ACC112 (cell line): ENCODE measurements at regions not wholly inside any gene's neighbourhood (a gene's known extent, or its start where the extent isn't known, plus 50 kb on each side); places are given as distances from the start of the nearest gene placed in this dataset.

ENCODE experiments used
- H2AFZ ChIP-seq: fragments of 200-600 bp; sonication (generic); one replicate; pipeline ENCODE4 v1.6.0; 2017; ENCODE audit warnings: antibody characterized with exemption, low read length; ENCODE audit not compliant: unreplicated experiment
- H3K27ac ChIP-seq: fragments of 200-600 bp; sonication (generic); 2 replicates; pipeline ENCODE4 v1.5.1; 2014; ENCODE audit warnings: low read depth, mild to moderate bottlenecking, antibody characterized with exemption, low read length, moderate library complexity
- H3K27me3 ChIP-seq: fragments of 200-600 bp; sonication (generic); 2 replicates; pipeline ENCODE4 v1.6.1; 2014; ENCODE audit warnings: mild to moderate bottlenecking, antibody characterized with exemption, low read length, moderate library complexity, mixed read lengths; ENCODE audit not compliant: insufficient read depth
- H3K36me3 ChIP-seq: fragments of 200-600 bp; sonication (generic); 2 replicates; pipeline ENCODE4 v1.6.1; 2016; ENCODE audit warnings: mild to moderate bottlenecking, antibody characterized with exemption, low read length, moderate library complexity, mixed read lengths; ENCODE audit not compliant: insufficient read depth
- H3K4me1 ChIP-seq: fragments of 200-600 bp; sonication (generic); one replicate; pipeline ENCODE4 v1.6.1; 2016; ENCODE audit warnings: low read length, mixed read lengths; ENCODE audit not compliant: insufficient read depth, unreplicated experiment, control insufficient read depth
- H3K4me3 ChIP-seq: fragments of 200-600 bp; sonication (generic); 2 replicates; pipeline ENCODE4 v1.5.1; 2014; ENCODE audit warnings: mild to moderate bottlenecking, low read depth, low read length
- H3K79me2 ChIP-seq: fragments of 200-600 bp; sonication (generic); one replicate; pipeline ENCODE4 v1.6.0; 2016; ENCODE audit warnings: low read length; ENCODE audit not compliant: control insufficient read depth, unreplicated experiment, insufficient read depth

DNA sequence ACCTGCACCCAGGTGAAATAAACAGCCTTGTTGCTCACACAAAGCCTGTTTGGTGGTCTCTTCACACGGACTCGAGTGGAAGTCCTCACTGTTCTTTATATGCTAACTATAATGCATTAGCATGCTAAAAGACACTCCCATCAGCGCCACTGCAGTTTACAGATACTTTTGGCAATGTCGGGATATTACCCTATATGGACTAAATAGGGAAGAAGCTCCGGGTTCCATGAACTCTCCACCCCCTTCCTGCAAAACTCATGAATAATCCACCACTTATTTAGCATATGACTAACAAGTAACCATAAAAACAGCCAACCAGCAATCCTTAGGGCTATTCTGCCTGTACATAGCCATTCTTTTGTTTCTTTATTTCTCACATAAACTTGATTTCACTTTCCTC, 426.2 kb upstream of the PTPRD start:
- Histone ChIP-seq H3K27me3 (no peaks in the 10 kb centered on the region), H2AFZ (no peak overlapping the region), H3K36me3 (no peaks in the 10 kb centered on the region), H3K4me1 (no peaks in the 10 kb centered on the region), H3K4me3 (no peak overlapping the region), H3K79me2 (no peaks in the 10 kb centered on the region), H3K27ac (no peak overlapping the region)

DNA sequence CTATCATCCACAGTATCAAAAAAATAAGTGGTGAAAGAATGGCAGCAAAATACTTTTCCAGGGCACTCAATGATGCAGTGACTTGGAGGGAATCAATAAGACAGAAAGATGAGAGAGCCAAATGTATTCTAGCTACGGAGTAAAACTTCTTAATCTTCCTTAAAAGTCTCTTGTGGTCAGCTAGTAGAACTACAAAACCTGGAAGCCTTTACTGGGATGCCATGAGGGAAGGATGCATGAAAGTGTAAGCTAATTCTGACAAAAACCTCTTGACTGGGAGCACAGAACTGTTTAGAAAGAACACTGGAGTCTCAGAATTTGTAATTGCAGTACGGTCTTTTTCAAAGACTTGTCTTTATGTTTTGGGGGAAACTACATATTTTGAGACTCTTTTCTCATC, 432.8 kb upstream of the PTPRD start:
- no peaks in the 10 kb centered on the region for H3K27me3 ChIP-seq
- no peaks in the 10 kb centered on the region for H3K4me1 ChIP-seq
- H3K27ac ChIP-seq, result no peak overlapping the region
- H3K36me3 ChIP-seq, result no peaks in the 10 kb centered on the region
- H3K79me2 ChIP-seq, result no peaks in the 10 kb centered on the region
- no peak overlapping the region for H2AFZ ChIP-seq
- no peak overlapping the region for H3K4me3 ChIP-seq

DNA sequence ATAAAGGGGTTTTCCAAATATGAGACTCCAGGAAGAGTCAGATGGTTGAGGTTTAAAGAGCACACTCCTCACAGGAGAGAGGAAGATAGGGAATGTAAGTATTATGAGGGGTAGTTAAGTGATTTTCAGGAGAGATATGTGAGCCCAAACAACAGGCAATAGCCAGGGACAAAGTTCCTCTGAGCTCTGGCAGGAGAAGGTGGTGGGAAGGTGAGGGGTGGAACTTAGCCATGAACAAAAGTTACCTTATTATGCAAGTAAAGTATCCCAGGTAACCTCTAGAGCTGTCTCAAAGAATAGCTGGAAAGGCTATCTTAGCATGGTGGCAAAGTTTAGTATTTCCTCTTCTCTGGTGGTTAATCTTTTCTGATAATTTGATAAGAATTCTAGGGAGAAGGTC, 450.5 kb upstream of the PTPRD start:
- H2AFZ ChIP-seq, result no peak overlapping the region
- no peaks in the 10 kb centered on the region for H3K36me3 ChIP-seq
- no peak overlapping the region for H3K27ac ChIP-seq
- H3K27me3 ChIP-seq, result no peaks in the 10 kb centered on the region
- no peak overlapping the region for H3K4me3 ChIP-seq
- H3K4me1 ChIP-seq, result no peaks in the 10 kb centered on the region
- H3K79me2 ChIP-seq, result no peaks in the 10 kb centered on the region

DNA sequence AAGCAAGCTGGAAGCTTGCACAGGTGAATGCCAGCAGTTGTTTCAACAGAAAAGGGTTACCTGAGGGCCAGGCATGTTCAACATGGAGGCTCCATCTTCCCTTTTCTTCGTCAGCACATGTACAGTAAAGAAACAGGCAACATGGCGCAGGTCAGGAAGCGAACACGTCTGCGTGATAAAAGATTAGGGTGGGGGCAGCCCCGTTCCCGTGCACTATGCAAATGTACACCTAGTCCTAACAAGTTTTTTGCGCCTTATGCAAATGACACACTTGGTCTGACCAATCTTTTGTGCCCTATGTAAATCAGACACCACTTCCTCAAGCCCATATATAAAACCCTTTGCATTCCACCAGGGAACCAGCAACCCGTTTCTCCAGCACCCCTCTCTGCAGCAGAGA, 452.1 kb upstream of the PTPRD start:
- no peaks in the 10 kb centered on the region for H3K36me3 ChIP-seq
- no peaks in the 10 kb centered on the region for H3K4me1 ChIP-seq
- H3K79me2 ChIP-seq, result no peaks in the 10 kb centered on the region
- no peak overlapping the region for H2AFZ ChIP-seq
- H3K4me3 ChIP-seq, result no peak overlapping the region
- H3K27ac ChIP-seq, result no peak overlapping the region
- no peaks in the 10 kb centered on the region for H3K27me3 ChIP-seq

DNA sequence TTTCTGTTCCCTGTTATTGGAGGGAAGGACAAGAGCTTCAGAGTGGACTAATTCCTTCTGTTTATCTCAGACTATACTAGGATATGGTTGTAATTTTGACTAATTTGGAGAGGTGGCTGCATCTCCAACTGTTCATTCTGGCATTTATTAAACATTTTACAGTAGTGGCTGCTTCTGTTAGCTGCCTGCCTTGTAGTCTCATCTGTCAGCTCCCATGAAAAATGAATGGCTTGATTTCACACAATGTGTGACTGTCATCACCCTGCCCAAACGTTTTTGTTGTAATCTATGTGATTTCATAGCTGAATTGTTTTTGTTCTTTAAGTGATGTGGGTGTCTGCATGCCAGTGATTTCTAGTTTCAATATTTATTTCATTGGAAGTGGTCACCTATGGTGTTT, 459.4 kb upstream of the PTPRD start:
- no peaks in the 10 kb centered on the region for H3K4me1 ChIP-seq
- no peaks in the 10 kb centered on the region for H3K79me2 ChIP-seq
- no peak overlapping the region for H3K27ac ChIP-seq
- no peaks in the 10 kb centered on the region for H3K27me3 ChIP-seq
- no peaks in the 10 kb centered on the region for H3K36me3 ChIP-seq
- H2AFZ ChIP-seq, result no peak overlapping the region
- H3K4me3 ChIP-seq, result no peak overlapping the region

DNA sequence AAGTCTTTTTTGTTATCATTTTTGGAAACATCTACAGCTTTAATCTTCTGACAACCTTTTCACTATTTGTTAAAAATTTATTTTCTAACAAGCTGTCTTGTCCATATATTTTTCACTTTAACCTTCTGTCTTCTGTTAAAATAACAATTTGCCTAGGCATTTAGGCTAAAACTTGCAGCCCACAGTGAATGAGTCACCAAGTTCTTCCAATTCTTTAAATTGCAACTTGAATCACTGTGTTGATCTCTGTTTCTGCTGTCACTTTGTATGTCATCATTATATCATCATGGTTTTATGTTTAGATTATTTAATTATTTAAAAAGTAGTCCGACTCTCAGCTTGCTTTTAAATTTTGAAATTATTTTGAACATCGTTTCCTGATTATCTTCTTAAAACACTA, 473.8 kb upstream of the PTPRD start:
- no peaks in the 10 kb centered on the region for H3K79me2 ChIP-seq
- no peak overlapping the region for H3K4me3 ChIP-seq
- H3K36me3 ChIP-seq, result no peaks in the 10 kb centered on the region
- H3K27ac ChIP-seq, result no peak overlapping the region
- no peak overlapping the region for H2AFZ ChIP-seq
- H3K27me3 ChIP-seq, result no peaks in the 10 kb centered on the region
- no peaks in the 10 kb centered on the region for H3K4me1 ChIP-seq

DNA sequence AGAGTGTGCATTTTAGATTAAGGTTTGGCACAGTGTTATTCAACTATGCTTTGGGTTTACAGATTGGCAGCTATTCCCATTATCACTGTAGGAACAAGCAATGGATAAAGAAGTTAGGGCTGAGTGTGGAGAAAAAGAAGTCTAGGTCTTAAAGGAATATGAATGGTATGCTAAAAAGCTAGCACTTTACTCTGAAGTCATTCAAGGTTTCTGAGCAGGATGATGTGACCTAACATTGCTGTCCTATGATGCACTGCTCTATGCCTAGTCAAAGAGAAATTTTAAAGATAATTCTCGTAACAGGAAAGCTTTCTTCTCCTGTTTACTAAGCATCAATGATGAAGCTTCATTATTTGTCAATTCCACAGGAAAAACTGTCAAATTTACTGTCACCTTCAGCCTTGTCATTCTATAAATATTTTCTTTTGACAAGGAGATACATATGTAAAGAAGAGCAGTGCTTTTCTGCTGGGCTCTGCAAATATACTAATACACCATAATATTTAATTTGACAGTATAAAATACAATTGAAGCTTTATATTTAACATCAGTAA, 476.1 kb upstream of the PTPRD start:
- no peak overlapping the region for H2AFZ ChIP-seq
- no peaks in the 10 kb centered on the region for H3K36me3 ChIP-seq
- H3K27me3 ChIP-seq, result no peaks in the 10 kb centered on the region
- H3K4me1 ChIP-seq, result no peaks in the 10 kb centered on the region
- no peaks in the 10 kb centered on the region for H3K79me2 ChIP-seq
- H3K27ac ChIP-seq, result no peak overlapping the region
- no peak overlapping the region for H3K4me3 ChIP-seq

DNA sequence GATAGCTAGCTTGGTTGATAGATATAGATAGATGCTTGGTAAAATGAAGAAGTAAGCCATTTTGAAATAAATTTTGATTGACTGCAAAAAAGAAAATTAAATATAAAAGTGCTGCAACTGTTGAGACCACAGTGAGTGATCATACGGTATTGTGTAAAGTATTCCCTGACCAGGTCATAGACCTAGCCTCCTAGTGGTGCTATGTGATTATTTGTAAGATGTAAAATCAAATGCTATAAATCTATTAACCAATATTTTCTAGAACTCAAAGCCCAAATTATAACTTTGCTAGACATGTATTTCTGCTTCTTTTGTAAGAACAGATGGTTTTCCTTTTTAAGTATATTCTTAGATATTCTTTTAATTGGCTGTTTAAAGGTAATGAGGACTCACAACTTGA, 480.2 kb upstream of the PTPRD start:
- no peaks in the 10 kb centered on the region for H3K4me1 ChIP-seq
- H3K27me3 ChIP-seq, result no peaks in the 10 kb centered on the region
- H3K27ac ChIP-seq, result no peak overlapping the region
- no peak overlapping the region for H2AFZ ChIP-seq
- no peak overlapping the region for H3K4me3 ChIP-seq
- no peaks in the 10 kb centered on the region for H3K79me2 ChIP-seq
- no peaks in the 10 kb centered on the region for H3K36me3 ChIP-seq

DNA sequence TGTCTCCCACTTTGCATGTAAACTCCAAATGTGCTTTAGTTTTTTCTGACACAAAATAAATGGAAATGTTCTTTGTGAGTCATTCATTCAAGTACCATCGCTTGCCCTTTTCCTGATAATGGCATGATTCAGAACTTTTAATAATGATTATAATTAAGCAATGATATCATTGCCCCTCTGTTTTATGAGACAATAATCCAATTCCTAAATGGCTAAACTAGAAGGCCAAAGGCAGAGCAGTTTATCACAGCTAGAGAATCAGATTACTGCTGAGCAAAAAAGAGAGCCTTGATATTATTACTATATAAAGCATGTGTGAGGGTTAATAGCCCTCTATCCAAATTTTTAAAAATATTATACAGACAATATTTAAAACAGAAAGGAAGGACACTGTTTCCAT, 484.2 kb upstream of the PTPRD start:
- H3K4me1 ChIP-seq, result no peaks in the 10 kb centered on the region
- H3K27ac ChIP-seq, result no peak overlapping the region
- H3K79me2 ChIP-seq, result no peaks in the 10 kb centered on the region
- H3K27me3 ChIP-seq, result no peaks in the 10 kb centered on the region
- no peak overlapping the region for H3K4me3 ChIP-seq
- no peak overlapping the region for H2AFZ ChIP-seq
- H3K36me3 ChIP-seq, result no peaks in the 10 kb centered on the region

DNA sequence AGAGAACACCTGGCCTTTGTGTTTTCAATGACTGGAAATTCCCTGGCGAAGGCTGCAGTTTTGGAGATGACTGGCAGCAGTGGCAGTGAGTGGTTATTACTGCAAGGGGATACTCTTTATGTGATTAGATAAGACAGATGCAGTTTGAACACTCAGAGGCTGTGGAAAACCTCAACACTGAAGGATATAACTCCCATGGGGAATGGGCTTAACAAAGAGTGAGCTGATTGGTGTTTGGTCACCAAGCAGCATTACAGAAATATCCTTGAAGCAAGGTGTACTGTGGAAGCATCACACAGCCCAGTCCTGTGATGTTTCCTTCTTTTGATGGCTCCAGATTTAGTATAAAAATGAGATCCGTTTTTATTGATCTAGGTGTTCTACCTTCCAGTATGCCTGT, 490.7 kb upstream of the PTPRD start:
- Histone ChIP-seq H3K79me2 (no peaks in the 10 kb centered on the region), H3K4me1 (no peaks in the 10 kb centered on the region), H3K4me3 (no peak overlapping the region), H3K27me3 (no peaks in the 10 kb centered on the region), H2AFZ (no peak overlapping the region), H3K27ac (no peak overlapping the region), H3K36me3 (no peaks in the 10 kb centered on the region)

DNA sequence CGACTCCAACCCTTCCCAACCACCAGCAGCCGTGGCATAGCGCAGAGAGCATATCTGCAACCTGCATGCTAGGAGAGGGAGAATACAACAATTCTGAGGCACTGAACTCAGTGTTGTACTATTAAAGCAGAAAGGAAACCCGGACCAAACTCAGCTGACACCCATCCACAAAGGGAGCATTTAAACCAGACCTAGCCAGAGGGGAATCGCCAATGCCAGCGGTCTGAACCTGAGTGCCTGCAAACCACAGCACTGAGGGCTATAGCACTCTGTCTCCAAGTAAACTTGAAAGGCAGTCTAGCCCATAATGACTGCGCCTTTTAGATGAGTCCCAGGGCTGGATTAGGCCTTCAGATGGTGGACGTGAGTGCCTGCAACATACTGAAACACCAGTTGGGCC, 494.4 kb upstream of the PTPRD start:
- Histone ChIP-seq H2AFZ (no peak overlapping the region), H3K4me1 (no peaks in the 10 kb centered on the region), H3K27ac (no peak overlapping the region), H3K36me3 (no peaks in the 10 kb centered on the region), H3K27me3 (no peaks in the 10 kb centered on the region), H3K4me3 (no peak overlapping the region), H3K79me2 (no peaks in the 10 kb centered on the region)
